D721Med (cell line): ENCODE measurements at regions not wholly inside any gene's neighbourhood (a gene's known extent, or its start where the extent isn't known, plus 50 kb on each side); places are given as distances from the start of the nearest gene placed in this dataset.

ENCODE experiments used
- DNase-seq: peaks from one replicate; pipeline ENCODE4 v3.0.0; 2011; ENCODE audit warnings: low spot score; ENCODE audit not compliant: insufficient read length
- FAIRE-seq: peaks from 2 replicates; lab custom pipeline; 2011; peaks lifted over from hg19 to GRCh38; lab: Jason Lieb, UNC
- CTCF ChIP-seq: IDR thresholded peaks from 2 replicates; pipeline ENCODE4 v1.5.1; 2012; ENCODE audit warnings: mild to moderate bottlenecking, control low read depth; ENCODE audit not compliant: insufficient read depth; ENCODE audit errors: missing control alignments

GRCh38 chr14:95466506-95466905, 49.9 kb downstream of the SYNE3 start:
- DNase-seq, result no peak
- FAIRE-seq, result no peak
- TF ChIP-seq CTCF, result no peak

- no peak for TF ChIP-seq CTCF
- FAIRE-seq (no peak), DNase-seq (no peak)
These were observed 50.5 kb downstream of the SYNE3 start for GRCh38 chr14:95465936-95466335.

- TF ChIP-seq CTCF, result no peak
- DNase-seq (no peak), FAIRE-seq (no peak)
These were observed 51.1 kb downstream of the SYNE3 start for GRCh38 chr14:95465358-95465757.

GRCh38 chr14:95464514-95464913, 51.9 kb downstream of the SYNE3 start:
- DNase-seq, result no peak
- no peak for TF ChIP-seq CTCF
- no peak for FAIRE-seq

GRCh38 chr14:95464103-95464502, 52.3 kb downstream of the SYNE3 start:
- no peak for TF ChIP-seq CTCF
- no peak for DNase-seq
- no peak for FAIRE-seq

GRCh38 chr14:95463171-95463901, 53.1 kb downstream of the SYNE3 start:
- DNase-seq, result no peak
- FAIRE-seq, result no peak
- TF ChIP-seq CTCF, result no peak

- DNase-seq (no peak), FAIRE-seq (no peak)
- TF ChIP-seq CTCF, result no peak
These were observed 54.0 kb downstream of the SYNE3 start for GRCh38 chr14:95462491-95462890.
